GM20000 (cell line): ENCODE measurements at regions not wholly inside any gene's neighbourhood (a gene's known extent, or its start where the extent isn't known, plus 50 kb on each side); places are given as distances from the start of the nearest gene placed in this dataset.
"Not testable (repeated sequence)": the region's sequence is repeated elsewhere in the genome, so short reads cannot be mapped to it uniquely, and the experiment has no call there.

Experiments
- DNase-seq: peaks from one replicate; pipeline ENCODE4 v3.0.0; 2012; ENCODE audit warnings: low spot score
- CTCF ChIP-seq: IDR thresholded peaks from 2 replicates; pipeline ENCODE4 v1.5.1; 2012; ENCODE audit warnings: mild to moderate bottlenecking, control low read depth; ENCODE audit errors: extremely low read depth, missing control alignments

- DNase-seq: no peak
- TF ChIP-seq CTCF: no peak
Observed at GRCh38 chr6:82511546-82511945, 147.9 kb downstream of the TPBG start.

DNA sequence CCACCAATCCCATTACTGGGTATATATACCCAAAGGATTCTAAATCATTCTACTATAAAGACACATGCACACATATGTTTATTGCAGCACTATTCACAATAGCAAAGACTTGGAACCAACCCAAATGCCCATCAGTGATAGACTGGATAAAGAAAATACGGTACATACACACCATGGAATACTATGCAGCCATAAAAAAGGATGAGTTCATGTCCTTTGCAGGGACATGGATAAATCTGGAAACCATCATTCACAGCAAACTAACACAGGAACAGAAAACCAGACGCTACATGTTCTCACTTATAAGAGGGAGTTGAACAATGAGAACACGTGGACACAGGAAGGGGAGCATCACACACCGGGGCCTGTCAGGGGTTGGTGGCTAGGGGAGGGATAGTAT is 154.3 kb downstream of the TPBG start:
- not testable (repeated sequence) for DNase-seq

DNA sequence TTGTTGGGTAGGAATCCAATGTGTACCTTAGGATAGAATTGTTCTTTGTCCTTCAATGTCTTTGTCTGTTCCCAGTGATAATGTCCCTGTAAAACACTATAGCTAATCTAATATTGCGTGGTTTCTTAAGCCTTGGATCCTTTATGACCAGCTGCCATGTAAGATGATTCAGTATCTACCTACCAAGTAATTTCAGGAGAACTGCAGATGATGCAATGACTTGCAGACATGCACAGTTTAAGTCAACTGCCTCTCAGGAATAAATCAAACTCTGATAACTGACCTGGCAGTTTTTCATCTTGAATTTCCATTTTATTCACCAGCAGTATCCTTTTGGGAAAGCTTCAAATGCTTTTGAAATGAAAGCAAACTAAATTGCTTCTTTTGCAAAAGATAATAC is 157.8 kb downstream of the TPBG start:
- no peak for TF ChIP-seq CTCF
- no peak for DNase-seq

- DNase-seq: no peak
- TF ChIP-seq CTCF: no peak
Observed at GRCh38 chr6:82521861-82522260, 158.2 kb downstream of the TPBG start.

DNA sequence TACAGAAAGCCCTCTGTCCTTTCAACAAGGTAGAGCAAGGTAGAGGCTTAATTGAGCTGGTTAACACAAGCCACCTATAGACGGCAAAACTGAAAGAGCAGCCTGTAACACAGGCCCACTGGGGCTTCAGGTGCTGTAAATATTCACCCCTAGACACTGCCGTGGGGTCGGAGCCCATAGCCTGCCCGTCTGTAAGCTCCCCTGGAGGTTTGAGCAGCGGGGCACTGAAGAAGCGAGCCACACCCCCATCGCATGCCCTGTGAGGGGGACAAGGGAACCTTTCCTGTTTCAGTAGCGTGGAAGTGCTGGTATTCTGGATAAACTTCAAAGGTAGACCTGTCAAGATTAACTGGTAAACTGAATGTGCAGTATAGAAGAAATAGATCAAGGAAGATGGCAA is 160.4 kb downstream of the TPBG start:
- DNase-seq: no peak
- no peak for TF ChIP-seq CTCF

DNA sequence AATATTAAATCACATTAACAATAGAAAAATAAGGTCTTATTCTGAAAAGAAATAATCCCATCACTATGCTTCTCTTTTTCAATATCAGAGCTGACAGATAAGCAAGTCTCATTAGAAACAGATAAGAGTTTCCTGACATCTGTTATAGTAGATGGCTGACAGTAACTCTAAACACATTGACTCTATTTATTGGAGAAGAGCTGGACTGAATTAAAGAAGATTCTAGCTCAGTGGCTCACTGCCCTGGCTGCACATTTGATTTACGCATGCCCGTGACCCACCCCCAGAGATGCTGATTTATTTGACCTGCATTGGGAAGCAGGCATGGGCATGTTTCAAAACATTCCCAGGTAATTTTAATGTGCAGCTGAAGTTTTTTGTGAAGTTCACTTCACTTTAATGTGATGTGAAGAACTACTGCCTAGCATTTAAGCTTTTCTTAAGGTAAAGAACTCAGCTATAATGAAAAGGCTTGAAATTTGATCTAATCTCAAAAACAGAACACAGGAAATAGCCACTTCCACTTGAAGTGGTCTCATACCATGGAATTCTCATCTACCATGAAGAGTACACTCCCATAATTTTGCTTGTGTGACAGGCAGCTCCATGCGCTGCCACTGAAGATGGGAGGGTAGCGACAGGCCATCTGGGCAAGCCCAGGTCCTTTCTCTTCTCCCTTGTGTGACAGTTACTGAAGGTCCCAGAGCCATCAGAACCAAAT is 162.3 kb downstream of the TPBG start:
- no peak for DNase-seq
- TF ChIP-seq CTCF: no peak

DNA sequence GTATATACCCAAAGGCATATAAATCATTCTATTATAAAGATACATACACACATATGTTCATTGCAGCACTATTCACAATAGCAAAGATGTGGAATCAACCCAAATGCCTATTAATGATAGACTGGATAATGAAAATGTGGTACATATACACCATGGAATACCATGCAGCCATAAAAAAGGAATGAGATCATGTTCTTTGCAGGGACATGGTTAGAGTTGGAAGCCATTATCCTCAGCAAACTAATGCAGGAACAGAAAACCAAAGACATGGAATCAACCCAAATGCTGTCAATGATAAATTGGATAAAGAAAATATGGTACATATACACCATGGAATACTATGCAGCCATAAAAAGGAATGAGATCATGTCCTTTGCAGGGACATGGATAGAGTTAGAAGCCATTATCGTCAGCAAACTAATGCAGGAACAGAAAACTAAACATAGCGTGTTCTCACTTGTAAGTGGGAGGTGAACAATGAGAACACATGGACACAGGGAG is 166.4 kb downstream of the TPBG start:
- DNase-seq: not testable (repeated sequence)

GRCh38 chr6:82534876-82535275 is 171.3 kb downstream of the TPBG start:
- DNase-seq: no peak
- TF ChIP-seq CTCF: no peak

DNA sequence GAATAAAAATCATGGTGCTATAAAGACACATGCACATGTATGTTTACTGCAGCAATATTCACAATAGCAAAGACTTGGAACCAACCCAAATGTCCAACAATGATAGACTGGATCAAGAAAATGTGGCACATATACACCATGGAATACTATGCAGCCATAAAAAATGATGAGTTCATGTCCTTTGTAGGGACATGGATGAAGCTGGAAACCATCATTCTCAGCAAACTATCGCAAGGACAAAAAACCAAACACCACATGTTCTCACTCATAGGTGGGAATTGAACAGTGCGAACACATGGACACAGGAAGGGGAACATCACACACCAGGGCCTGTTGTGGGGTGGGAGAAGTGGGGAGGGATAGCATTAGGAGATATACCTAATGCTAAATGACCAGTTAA is 185.9 kb downstream of the TPBG start:
- not testable (repeated sequence) for DNase-seq

DNA sequence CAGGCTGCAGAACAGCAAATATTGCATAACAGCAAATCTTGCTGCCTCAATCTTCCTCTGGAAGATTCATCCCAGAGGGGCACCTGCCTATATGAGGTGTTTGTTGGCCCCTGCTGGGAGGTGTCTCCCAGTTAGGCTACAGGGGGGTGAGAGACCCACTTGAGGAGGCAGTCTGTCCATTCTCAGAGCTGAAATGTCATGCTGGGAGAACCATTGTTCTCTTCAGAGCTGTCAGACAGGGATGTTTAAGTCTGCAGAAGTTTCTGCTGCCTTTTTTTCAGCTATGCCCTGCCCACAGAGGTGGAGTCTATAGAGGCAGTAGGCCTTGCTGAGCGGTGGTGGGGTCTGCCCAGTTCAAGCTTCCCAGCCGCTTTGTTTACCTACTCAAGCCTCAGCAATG is 187.7 kb downstream of the TPBG start:
- not testable (repeated sequence) for DNase-seq
